Activated CD4-positive, alpha-beta T cell treated with anti-CD3 and anti-CD28 coated beads, Interleukin-2, amount 50 U/mL, for 16 hours (primary cell): ENCODE measurements at regions not wholly inside any gene's neighbourhood (a gene's known extent, or its start where the extent isn't known, plus 50 kb on each side); places are given as distances from the start of the nearest gene placed in this dataset.

Experiments used
- DNase-seq: peaks from one replicate; pipeline ENCODE4 v3.0.0-alpha.2; 2020

DNA sequence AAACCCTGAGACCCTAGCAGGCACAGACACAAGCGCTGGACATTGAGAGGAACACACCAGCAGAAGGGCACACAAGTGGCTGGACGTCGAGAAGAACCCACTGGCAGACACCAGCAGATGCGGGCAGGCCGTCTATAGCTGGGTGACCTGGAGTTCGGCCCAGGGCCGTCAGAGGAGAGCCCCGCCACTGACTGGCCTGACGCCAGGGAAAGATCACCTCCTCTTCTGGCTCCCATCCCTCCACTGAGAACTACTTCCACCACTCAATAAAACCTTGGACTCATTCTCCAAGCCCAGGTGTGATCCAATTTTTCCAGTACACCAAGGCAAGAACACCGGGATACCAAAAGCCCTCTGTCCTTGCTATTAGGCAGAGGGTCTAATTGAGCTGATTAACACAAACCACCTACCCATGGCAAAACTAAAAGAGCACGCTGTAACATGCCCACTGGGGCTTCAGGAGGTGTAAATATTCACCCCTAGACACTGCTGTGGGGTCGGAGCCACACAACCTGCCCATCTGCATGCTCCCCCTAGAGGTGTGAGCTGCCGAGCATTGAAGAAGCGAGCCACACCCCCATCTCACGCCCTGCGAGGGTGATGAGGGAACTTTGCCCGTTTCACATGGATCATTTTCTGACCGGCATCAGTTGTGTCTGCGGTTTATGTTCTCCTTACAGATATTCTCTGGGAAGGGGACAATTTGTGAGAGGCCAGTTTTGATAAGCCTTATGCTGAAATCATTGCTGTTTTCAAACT is 104.8 kb downstream of the HLX start:
- DNase-seq: no peak

DNA sequence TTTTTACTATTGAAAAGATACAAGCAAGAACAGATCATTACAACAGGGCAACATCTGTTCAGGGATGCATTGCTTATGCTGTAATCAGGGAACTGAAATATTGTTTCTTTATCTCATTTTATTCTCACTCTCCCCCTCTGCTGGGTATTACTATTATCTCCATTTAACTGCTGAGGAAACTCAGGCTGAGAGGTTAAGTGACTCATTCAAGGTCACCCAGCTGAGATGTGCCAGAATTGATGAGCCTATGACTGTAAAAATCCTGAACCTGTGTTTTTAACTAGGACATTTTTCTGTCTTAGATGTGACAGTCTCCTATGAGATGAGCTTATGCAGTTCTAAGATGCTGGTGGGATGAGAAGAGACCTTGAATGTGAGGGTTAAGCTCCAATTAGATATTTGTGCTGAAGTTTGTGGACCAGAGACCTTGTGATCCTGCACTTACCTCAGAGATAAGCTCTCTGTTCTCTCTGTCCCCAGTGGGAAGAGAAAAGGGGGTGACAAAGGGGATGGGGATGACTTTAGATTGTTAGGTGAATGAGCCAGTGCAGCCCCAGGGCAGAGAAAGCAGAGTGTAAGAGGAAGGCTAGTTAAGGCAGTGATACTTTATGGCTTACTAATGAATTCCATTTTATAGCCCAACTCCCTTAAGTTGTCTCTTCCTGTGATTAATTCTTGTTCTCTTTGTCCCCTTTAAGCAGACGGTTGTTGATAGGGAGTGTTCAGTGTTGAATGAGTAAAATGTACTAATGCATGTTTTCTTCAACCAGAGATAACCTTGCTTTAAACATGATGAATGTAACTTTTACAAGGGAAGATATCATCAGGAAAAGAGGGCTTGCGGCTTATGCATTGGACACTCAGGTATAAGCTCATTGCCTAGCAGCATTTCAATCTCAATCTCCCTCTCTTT is 111.4 kb downstream of the HLX start:
- DNase-seq: no peak

DNA sequence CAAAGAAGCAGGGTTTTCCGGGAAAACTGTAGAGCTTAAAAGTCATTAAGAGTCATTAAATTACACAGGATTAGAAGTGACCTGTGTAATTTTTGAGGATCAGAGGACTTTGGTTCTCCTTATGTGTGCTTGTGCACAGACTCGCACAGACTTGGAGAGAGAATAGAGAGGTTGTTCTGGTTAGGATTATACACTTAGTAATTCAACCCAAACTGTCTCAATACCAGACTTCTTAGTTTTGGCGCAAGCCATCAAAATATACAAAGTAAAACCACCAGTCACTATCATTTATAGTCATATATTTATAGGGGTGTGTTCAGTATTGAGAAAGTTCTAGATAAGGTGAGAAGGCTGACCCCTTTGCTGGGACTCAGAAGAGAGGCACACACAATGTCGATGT is 112.3 kb downstream of the HLX start:
- DNase-seq: no peak

- DNase-seq: no peak
These were observed 112.9 kb downstream of the HLX start for GRCh38 chr1:220991959-220992704.

DNA sequence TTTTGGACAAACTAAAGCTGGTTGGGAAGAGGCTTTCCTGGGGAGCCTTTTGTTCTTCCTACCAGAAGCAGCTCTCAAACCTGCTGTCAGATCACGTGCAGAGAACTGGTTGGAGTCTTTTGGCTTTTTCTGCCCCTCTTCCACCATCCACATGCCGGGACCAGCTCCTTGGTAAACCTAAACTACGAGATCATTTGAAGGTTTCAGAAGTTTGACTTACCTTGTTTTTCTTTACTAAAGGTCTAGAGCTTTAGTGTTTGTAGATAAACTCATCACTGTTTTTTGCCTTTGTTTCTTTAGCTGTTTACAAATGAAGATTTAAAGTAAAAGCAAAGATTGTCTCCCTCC is 113.4 kb downstream of the HLX start:
- DNase-seq: no peak

- no peak for DNase-seq
These were observed 115.4 kb downstream of the HLX start for GRCh38 chr1:220994671-220995070.

- DNase-seq: no peak
These were observed 118.5 kb downstream of the HLX start for GRCh38 chr1:220997791-220998190.

- DNase-seq: no peak
These were observed 120.9 kb downstream of the HLX start for GRCh38 chr1:220999872-221000863.

- DNase-seq: no peak
These were observed 121.9 kb downstream of the HLX start for GRCh38 chr1:221001167-221001566.

GRCh38 chr1:221002601-221003000 is 123.4 kb downstream of the HLX start:
- DNase-seq: no peak

- DNase-seq: no peak
These were observed 131.9 kb downstream of the HLX start for GRCh38 chr1:221011145-221011544.

DNA sequence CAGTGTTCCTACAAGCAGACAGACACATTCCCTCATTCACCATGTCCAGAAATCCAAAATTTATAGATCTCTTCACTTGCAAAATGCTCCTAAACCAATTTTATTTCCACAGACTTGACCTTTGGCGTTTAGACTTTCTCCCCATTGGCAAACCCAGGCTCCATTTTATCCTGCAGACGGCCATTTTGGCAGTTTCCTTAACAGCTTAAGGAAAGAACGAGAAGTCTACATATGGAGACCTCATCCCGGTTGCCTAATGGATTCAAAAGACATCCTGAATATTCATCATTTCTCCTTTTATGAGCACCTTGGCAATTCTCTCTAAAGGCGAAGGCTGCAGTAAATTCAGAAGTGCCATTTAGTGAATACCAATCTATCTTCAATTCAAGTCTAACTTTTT is 132.9 kb downstream of the HLX start:
- DNase-seq: no peak

DNA sequence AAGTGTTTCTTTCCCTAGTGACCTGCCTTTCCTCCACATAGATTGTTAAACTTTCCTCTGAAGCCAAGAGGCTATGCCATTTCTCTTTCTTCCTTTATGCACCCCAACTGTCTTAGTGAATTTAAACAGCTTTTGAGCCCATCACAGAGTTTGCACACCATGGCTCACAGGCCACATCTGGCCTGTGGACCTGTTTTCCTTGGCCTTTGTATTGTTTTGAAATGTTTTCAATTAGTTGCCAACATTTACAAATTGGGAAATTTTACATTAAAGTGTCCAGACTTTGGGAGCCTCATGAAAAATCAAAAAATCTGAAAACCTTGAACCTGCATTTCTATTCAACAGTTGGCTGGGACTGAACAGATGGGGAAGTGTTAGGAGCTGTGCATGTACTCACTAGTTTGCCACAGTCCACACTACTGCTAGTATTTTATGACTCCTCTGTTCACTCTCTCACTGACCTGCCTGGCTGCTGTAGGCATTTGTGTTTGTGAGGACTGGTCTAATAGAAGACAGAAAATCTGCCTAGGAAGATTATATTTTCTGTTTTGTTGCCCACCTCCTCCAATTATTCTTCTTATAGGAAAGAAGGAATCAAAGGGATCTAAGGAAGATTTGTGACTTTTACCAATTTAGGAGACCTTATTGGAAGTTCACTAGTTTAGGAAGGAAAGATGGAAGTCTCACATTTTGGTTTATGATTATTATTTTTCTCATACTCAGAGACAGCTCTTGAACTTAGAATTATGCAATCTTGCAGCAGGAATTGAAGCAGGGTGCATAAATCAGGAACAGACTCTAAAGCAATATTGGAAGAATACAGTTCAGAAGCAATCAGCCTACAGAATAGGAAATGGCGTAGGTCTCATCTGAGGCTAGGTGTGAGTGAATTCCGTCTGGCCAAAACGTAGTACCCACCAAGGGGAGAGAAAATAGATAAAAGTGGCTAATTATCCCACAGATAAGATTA is 134.7 kb downstream of the HLX start:
- no peak for DNase-seq

DNA sequence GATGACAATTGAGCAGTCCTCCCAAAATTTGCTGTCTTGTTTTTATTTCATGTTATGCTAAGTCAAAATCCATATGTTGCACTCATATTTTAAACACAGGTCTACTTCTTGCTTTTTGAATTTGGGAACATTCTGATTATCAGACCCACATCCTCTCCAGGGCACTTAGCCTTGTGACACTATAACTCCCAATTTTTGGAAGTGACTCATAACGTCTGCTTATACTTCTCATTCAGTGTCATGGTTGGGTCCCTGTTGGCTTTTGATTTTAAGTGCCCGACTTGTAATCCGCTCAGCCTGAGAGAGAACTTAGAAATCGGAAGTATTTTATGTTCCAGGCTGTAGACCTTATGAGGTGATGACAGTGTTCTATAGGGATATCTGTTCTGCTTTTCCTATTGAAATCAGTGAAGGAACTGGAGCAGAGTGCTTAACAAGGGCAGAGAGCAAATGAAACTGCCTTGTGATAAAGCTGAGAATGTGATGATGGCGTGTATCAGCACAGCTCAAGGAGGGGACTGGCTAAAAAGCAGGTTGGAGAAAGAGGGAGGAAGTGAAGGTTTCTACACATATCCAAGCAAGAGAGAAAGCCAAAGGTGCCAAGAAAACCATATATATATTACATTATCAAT is 136.0 kb downstream of the HLX start:
- no peak for DNase-seq

DNA sequence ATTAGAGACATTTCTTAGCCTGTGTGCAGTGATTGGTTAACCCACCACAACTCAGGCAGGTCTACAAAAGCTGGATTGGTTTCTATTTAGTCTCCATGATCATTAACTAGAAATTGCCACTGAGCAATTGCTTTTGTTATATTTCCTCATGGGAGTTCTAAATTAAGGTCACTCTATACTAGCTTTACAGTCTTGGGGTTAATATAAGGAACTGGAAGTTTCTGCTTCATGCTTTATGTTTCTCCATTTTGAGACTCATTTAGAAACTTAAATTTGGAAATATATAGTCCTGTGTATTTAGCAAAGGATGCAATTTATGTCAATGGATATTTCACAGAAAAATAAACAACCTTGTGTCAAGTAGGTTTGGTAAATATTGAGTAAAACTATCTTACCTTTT is 137.5 kb downstream of the HLX start:
- DNase-seq: no peak

GRCh38 chr1:221018414-221018813 is 139.2 kb downstream of the HLX start:
- DNase-seq: no peak

DNA sequence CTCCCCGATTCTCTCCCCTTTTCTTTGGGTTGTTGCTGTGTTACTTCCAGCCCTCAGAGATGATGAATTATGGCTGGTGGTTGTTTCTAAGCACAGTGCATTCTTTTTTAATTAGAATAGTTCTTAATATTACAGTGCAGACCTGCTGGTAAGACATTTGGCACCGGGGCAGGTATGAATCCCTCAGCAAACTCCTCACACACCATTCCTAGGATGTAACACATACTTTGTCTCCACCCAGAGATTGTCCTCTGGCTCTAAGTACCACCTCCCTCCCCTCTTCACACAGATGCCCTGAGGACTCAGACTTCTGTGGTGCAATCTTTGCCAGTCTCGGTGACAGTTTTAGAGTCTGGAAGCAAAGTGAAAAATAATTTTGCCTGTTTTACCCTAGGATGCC is 143.1 kb downstream of the HLX start:
- no peak for DNase-seq

DNA sequence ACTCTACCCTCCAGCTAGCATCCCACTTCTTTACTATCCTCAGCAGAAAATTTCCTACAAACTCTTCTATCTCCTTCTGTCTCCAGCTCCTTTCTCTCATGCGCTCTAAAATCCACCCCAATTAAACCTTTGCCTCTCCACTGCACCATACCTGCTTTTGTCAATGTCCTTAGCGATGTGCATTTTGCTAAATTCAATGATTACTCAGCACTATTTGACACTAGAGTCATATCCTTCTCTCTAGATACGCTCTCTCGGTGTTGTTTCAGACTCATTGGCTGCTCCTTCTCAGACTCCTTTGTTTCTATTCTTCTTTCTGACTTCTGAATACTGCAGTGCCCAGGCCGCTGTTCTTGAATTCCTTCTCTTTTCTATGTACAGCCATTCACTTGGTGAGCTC is 144.2 kb downstream of the HLX start:
- no peak for DNase-seq

DNA sequence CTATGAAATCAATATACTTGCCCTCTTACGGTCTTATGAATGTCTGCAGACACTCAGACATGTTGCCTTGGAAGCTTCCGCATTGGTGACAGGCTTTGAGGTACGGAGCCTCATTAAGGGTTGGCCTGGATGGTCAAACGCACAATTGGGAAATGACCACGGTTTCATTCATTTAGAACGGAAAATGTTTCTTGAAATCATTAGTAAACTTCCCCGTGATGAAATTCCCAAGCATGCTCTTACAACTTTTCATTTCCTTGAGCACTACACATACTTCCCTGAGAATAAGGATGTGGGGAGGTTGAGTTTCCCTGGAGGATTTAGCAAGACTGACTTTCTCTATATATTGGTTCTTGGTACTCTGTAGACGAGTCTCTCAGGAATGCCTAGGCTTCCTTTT is 146.3 kb downstream of the HLX start:
- no peak for DNase-seq

- no peak for DNase-seq
These were observed 146.7 kb downstream of the HLX start for GRCh38 chr1:221025956-221026355.
